NCI-H2227 (cell line): ENCODE measurements at regions not wholly inside any gene's neighbourhood (a gene's known extent, or its start where the extent isn't known, plus 50 kb on each side); places are given as distances from the start of the nearest gene placed in this dataset.

Experiments used
- DNase-seq: peaks from one replicate; lab custom pipeline; 2025; ENCODE audit not compliant: unreplicated experiment; lab: John Stamatoyannopoulos, UW

GRCh38 chr4:82038936-82039335, 334.9 kb downstream of the HNRNPD start:
- DNase-seq, result no peak

GRCh38 chr4:82036181-82036580, 337.6 kb downstream of the HNRNPD start:
- DNase-seq, result no peak

GRCh38 chr4:82034878-82035277, 338.9 kb downstream of the HNRNPD start:
- DNase-seq, result no peak

GRCh38 chr4:82033862-82034261, 339.9 kb downstream of the HNRNPD start:
- no peak for DNase-seq

GRCh38 chr4:82031376-82031927, 342.3 kb downstream of the HNRNPD start:
- no peak for DNase-seq

GRCh38 chr4:82017680-82018079, 356.1 kb downstream of the HNRNPD start:
- DNase-seq, result no peak

- DNase-seq, result no peak
Observed at GRCh38 chr4:82005158-82005557, 368.6 kb downstream of the HNRNPD start.

- no peak for DNase-seq
Observed at GRCh38 chr4:81997313-81997712, 376.5 kb downstream of the HNRNPD start.

GRCh38 chr4:81990898-81991297, 382.9 kb downstream of the HNRNPD start:
- DNase-seq, result no peak

GRCh38 chr4:81990211-81990610, 383.6 kb downstream of the HNRNPD start:
- no peak for DNase-seq

- DNase-seq, result no peak
Observed at GRCh38 chr4:81989202-81989601, 384.6 kb downstream of the HNRNPD start.

- no peak for DNase-seq
Observed at GRCh38 chr4:81988178-81988577, 385.6 kb downstream of the HNRNPD start.

- no peak for DNase-seq
Observed at GRCh38 chr4:81984746-81985145, 389.0 kb downstream of the HNRNPD start.

GRCh38 chr4:81982846-81983540, 390.8 kb downstream of the HNRNPD start:
- DNase-seq, result no peak

- DNase-seq, result no peak
Observed at GRCh38 chr4:81981218-81981617, 392.6 kb downstream of the HNRNPD start.

- no peak for DNase-seq
Observed at GRCh38 chr4:81974523-81974922, 399.3 kb downstream of the HNRNPD start.

- DNase-seq, result no peak
Observed at GRCh38 chr4:81971637-81972381, 402.0 kb downstream of the HNRNPD start.

- DNase-seq, result no peak
Observed at GRCh38 chr4:81971061-81971460, 402.7 kb downstream of the HNRNPD start.

- no peak for DNase-seq
Observed at GRCh38 chr4:81970454-81970853, 403.3 kb downstream of the HNRNPD start.

- DNase-seq, result no peak
Observed at GRCh38 chr4:81966676-81967075, 407.1 kb downstream of the HNRNPD start.

GRCh38 chr4:81965911-81966310, 407.9 kb downstream of the HNRNPD start:
- no peak for DNase-seq

- no peak for DNase-seq
Observed at GRCh38 chr4:81965454-81965853, 408.3 kb downstream of the HNRNPD start.

GRCh38 chr4:81963763-81964020, 410.1 kb downstream of the HNRNPD start:
- DNase-seq, result no peak
